Stimulated activated CD4-positive, alpha-beta T cell treated with anti-CD3 and anti-CD28 coated beads, Interleukin-12 subunit alpha, Interleukin-12 subunit beta, amount 100 ng/mL, for 4 hours (primary cell): ENCODE measurements at regions not wholly inside any gene's neighbourhood (a gene's known extent, or its start where the extent isn't known, plus 50 kb on each side); places are given as distances from the start of the nearest gene placed in this dataset.

Source experiments
- DNase-seq: peaks from one replicate; pipeline ENCODE4 v3.0.0-alpha.2; 2020

DNA sequence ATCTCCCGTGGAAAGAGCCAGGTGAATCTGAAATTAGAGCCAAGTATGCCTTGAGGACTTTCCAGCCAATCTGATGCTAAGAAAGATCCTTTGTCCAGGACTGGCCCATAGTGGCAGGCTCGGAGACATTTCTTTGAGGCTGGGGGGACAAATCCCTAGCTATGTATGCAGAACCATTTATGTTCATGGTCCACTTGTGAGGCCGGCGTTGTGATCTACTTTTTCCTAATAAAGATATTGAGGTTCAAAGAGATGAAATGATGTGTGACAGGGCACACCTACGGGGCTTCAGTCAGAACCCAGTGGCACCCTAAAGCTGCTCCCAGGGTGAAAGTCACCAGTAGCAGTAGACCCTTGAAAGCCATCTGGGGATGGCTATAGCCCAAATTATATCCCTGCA is 120.3 kb upstream of the MAFB start:
- DNase-seq, result no peak

DNA sequence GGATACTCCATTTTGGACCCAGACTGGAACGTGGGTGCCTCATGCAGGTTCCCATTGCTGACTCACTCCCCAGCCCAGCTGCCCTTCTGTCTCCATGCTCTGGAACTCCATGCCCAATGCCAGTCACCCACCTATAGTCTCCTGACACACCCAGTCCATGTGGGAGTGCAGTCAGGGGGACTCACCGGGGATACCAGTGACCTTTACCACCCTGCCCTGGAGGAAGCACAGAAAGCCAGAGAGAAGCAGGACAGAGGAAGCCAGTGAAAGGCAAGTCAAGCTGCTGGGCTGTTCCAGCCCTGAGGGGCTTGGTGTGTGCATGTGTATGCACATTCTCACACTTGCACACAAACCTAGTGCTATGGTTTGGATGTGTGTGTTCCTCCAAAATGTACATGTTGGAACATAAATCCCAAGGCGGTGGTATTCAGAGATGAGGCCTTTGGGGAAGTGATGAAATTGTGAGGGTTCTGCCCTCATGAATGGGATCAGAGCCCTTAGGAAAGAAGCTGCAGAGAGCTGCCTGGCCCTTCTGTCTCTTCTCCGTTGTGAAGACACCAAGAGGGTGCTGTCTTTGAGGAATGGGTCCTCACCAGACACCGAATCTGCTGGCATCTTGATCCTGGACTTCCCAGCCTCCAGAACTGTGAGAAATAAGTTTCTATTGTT is 121.4 kb upstream of the MAFB start:
- DNase-seq, result no peak

DNA sequence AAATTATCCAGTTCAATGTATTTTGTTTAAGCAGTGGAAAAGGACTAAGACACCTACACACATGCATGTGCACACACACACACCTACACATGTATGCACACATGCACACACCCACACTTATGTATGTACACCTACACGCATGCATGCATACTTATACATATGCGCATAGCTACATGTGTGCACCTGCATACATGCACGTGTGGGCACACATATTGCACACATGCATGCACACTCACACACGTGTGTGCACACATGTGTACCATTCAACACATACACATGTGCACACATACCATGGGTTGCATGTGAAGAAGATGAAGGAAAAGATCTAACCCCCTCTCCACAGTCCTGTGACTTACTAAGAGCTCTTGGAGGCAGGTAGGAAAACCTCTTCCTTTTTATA is 122.0 kb upstream of the MAFB start:
- DNase-seq, result no peak

DNA sequence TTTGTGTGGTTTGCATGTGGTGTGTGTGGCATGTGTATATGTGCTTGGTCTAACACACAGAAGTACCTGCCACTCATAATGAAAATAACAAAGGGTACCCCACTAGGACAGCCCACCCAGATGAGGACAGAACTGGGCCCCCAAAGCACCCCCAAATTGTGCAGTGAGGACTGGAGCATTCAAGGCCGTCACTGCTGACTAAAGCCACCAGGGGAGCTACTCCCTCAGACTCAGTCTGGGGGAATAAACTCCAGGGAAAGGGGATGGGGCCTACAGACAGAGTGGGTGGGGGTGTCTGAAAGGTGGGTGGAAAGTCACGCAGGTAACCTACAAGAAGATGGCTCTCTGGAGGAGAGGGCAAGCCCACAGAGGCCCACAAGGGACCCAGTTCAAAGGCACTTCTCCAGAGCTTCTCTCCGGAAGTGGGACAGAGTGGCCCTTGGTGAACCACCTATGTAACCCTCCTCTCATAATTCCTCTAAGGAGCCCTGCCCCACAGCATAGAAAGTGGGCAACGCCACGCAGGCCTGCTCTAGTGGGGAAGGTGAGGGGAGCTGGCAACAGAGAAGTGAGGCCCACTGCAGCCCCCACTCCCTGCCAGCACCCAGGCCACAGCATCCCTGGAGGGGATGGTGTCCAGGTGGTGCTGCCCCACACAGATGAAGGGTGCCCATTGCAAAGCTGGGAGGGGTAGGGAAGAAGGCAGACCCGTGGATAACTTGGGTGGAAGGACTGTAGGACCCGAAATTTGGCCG is 122.8 kb upstream of the MAFB start:
- DNase-seq, result no peak

- no peak for DNase-seq
Observed at GRCh38 chr20:40812415-40812925, 123.4 kb upstream of the MAFB start.

GRCh38 chr20:40813029-40813431 is 124.0 kb upstream of the MAFB start:
- no peak for DNase-seq

DNA sequence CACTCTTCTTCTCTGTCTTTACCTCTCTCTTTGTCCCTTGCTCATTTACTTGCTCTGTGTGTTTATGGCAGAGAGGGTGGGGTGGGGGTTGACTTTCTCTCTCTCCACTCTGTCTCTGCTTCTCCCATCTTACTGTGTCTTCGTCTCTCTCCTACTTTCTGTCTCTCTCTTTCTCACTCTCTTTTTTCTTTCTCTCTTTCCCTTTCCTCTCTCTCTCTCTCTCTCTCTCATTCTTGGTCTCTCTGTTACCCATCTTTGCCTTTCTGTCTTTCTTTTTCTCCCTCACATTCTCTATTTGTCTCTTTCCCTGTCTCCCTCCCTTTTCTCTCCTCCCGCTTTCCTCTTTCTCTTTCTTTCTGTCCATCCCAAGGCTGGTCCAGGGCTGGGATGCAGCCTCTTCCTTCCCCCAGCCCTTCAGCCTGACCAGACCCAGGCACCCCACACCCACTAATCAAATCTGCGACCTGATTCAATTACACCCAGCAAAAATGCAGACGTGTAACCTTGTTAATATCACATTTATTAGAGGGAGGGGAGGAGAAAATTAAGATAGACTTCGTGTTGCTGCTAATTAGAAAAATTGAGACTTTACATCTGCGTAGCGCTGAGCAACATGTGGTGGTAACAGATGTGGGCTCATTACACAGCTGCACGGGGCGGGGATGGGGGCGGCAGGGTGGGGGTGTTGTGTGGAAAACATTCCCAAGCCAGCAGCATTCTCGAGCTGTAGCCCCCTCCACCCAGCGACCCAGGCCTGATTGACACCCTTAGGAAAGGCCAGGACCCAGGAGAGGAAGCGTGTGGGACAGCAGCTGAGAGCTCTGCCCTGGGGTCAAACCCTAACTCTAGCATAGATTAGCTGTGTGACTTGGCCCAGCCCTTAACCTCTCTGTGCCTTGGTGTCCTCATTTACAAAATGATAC is 124.9 kb upstream of the MAFB start:
- no peak for DNase-seq

DNA sequence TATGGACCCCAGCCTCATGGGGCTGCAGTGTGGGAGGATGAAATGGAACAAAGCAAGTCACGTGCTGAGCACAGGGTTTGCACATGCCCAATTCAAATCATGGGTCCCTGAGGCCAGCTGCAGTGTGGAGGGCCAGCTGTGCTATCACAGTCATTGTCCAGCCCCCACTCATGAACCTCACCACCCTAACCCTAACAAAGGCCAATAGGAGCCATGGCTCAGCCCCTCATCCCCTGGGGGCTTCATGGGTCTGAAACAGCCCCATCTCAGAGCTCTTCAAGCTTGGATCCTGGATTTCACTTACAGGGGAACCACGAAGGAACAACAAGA is 125.6 kb upstream of the MAFB start:
- DNase-seq, result no peak

DNA sequence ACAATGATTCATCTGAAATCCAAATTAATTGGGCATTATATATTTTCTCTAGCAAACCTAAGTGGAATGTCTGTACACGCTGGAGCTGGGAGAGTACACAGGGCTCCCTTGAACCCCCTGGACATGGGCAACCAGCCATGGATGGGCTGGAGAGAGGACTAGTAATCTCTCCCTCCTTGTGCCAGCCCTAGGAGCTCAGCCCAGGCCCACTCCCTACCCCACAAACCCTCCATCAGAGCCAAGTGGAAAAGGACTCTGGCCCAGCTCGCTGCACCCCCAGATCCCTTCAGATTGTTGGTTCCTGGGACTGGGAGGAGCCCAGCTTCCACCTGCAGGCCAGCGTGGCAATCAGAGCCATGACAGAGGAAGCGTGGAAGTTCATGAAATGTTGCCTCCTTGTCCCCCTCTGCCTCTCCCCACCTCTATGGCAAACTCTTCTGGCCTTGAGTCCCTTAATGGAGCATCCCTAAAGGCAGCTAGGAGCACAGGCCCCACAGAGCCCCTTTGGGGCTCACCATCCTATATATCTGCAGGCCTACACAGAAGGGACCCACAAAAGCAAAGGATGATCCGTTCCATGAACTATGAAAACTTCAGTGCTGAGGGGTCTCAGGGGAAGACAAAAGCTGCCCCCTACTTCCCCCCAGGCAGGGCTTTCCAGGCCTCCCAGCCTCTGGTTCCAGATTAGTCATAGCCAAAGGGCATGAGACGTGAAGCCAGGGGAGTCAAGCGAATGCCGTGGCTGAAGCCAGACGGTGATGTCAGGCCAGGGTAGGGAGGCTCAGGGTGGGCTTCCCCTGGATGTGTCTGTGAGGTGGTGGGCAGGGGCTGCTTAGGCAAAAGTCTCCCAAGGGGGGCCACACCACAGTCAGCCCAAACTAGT is 126.4 kb upstream of the MAFB start:
- no peak for DNase-seq

DNA sequence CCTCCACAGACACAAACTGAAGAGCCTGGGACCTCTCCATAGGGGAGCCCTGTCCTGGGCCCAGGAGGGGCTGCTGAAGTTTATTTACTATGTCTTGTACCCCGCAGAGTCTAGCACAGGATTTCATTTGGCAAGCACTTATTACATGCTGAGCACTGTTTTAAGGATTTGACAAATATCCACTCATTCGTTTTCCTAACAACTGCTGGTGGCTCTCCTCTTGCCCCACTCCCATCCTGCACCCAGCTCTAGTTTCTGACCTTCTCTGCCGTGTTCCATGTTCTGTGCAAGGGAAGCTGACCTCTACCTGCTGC is 127.0 kb upstream of the MAFB start:
- DNase-seq, result no peak

DNA sequence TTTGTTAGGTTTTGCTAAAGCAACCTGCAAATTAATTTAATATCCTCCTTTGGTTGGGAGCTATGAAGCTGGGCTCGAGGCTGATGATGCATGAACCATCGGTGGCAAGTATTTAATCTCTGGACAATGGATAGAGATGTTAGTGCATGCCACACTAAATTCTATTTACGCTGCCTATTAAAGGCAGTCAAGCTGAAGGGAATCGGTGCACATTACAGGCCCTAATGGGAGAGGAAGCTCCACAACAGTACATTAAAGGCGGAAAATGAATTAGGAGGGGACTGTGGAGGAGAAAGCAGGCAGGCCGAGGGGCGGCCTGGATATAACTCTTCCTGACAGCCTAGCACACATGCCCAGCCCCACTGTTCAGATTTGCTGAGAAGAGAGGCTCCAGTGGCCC is 132.4 kb upstream of the MAFB start:
- no peak for DNase-seq

DNA sequence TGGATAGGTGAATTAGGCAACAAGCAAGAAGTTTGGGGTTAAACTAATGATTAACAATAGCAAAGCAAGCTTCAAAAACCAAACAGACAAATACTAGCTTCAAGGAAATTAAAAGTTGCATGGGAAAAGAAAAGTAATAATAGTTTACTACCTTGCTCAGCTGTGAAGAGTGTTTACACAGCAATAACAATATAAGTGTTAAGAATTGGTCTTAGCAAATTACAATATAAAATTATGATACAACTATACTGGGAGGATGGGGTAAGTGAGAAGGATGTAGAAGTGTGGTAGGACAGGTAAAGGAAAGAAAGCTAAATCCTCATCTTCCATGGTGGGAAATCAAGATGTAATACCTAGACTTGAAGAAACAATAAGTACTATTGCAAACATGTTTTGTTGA is 137.7 kb upstream of the MAFB start:
- DNase-seq, result no peak

GRCh38 chr20:40835321-40835720 is 146.3 kb upstream of the MAFB start:
- DNase-seq, result no peak

GRCh38 chr20:40838509-40838908 is 149.5 kb upstream of the MAFB start:
- DNase-seq, result no peak

DNA sequence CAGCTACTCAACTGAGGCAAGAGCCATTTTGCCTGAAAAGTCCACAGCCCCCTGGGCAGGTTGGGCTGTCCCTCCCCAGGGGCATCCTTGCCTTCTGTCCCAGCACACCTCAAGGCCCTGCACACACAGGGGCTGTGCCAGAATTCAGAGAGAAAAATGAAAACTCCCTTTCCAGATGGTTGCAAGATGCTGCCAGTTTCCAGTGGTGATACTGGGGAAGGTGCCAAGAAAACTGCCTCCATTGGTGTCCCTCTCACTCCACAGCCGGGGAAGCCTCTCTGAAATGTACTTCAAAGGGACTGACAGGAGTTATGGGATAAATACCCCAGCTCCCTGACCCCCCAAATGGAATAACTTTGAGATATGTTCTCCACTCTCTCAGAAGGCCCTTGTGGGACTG is 154.2 kb upstream of the MAFB start:
- no peak for DNase-seq

DNA sequence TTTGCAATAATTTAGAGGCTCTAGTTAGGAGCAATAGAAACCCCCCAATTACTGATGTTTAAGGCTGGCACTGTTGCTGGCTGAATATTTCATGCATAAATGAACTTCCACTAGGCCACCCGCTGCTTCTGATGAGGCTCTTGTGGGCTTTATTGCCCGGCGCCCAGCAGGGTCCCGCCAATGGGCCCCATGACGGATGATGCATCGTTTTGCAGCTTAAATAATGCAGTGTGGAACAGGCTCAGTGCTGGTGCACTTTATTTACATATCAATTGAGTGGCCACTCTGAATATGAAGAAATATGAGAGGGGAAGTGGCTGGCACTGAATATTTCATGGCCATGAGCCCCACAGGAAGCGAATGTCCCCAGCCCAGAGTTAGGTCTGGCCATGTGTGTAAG is 155.3 kb upstream of the MAFB start:
- no peak for DNase-seq

DNA sequence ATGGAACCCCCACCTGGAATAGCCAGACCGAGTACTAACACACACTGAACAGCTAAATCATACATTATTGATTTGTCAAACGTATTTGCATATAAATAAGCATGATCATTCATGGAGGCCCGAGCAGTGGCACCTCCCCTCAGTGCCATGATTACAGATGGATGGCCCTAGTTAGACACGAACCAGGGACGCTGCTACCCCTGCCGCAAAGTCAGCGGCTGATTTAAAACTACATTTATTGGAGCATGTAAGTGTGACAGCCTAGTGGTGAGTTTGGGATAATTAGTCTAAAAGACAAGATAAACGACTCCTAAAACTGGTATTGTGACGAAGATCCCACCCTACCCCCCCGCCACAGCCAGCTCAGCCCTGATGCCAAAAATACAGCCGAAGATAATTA is 159.1 kb upstream of the MAFB start:
- no peak for DNase-seq

- no peak for DNase-seq
Observed at GRCh38 chr20:40848526-40848925, 159.5 kb upstream of the MAFB start.

DNA sequence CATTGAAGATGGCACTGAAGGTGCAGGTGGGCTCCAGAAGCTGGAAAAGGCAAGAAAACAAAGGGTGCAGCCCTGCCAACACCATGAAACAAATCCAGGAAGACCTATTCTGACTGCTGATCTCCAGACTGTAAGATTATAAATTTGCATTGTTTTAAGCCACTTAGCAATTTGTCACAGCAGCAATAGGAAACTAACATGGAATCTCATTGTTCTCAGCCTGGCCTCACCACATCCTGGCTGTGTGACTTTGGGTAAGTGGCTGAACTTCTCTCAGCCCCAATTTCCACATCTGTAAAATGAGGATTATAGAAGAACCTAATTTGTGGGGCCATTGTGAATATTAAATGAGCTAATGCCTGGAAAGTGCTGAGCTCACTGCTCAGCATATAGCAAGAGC is 160.4 kb upstream of the MAFB start:
- DNase-seq, result no peak

- DNase-seq, result no peak
Observed at GRCh38 chr20:40851051-40851450, 162.0 kb upstream of the MAFB start.

DNA sequence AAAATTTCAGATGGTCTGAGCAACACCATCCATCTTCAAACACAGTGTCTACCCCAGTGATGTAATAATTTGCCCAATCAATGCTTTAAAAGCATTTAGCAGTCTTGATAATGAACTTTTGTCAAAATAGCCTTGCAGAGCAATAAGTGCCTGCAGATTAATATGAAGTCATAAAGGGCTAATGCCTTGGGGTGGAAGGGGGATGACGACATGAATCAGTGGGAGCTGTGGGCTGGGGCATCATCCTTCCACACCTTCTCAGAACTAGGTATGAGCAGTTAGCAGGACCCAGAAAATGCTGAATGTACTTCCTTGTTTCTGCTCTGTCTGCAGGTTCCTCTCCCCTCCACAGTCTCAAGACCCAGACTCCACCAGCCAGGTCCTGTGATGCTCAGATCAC is 166.2 kb upstream of the MAFB start:
- no peak for DNase-seq

GRCh38 chr20:40856653-40857052 is 167.6 kb upstream of the MAFB start:
- no peak for DNase-seq

DNA sequence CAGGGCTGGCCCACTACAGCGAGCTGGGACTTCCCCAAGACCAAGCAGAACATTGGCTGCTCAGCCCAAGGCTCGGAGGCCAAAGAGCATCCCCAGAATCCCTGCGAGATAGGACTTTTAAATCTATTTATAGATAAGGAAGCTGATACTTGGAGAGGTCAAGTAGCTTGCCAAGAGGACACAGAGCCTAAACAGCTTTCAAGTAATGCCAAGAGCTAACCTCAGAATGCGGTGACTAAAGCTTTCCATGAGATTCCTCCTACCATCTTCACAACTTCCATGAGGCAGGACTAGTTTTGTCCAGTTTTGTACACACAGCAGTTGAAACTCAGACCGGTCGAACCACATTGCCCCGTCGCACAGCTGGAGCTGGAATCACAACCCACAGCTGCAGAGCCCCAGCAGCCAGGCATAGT is 168.1 kb upstream of the TOP1 start:
- no peak for DNase-seq
